GM23338 (cell line): ENCODE measurements at regions not wholly inside any gene's neighbourhood (a gene's known extent, or its start where the extent isn't known, plus 50 kb on each side); places are given as distances from the start of the nearest gene placed in this dataset.

ENCODE experiments used
- ATAC-seq: fragments of 200-7000 bp; cut with Tn5 transposase; 3 replicates; pipeline ENCODE4 v1.9.1; 2020
- DNase-seq: peaks from one replicate; pipeline ENCODE4 v3.0.0-alpha.2; 2015; ENCODE audit warnings: low spot score
- H2AFZ ChIP-seq: fragments of 200-600 bp; sonication (generic); 2 replicates; pipeline ENCODE4 v1.8.0; 2016; ENCODE audit warnings: antibody characterized with exemption, mild to moderate bottlenecking, moderate library complexity
- H3F3A ChIP-seq: fragments of 200-600 bp; sonication (generic); replicated peaks from 2 replicates; pipeline ENCODE4 v1.8.0; 2017; ENCODE audit warnings: antibody characterized with exemption, mixed run types, low read depth
- H3K27ac ChIP-seq: fragments of 200-600 bp; sonication (generic); 2 replicates; pipeline ENCODE4 v1.6.1; 2016; ENCODE audit warnings: low read depth
- H3K27me3 ChIP-seq: fragments of 200-600 bp; sonication (generic); 2 replicates; pipeline ENCODE4 v1.8.0; 2016; ENCODE audit warnings: mild to moderate bottlenecking, mixed run types, moderate library complexity; ENCODE audit not compliant: insufficient read depth
- H3K36me3 ChIP-seq: fragments of 200-600 bp; sonication (generic); 2 replicates; pipeline ENCODE4 v1.8.0; 2016; ENCODE audit warnings: mild to moderate bottlenecking; ENCODE audit not compliant: insufficient read depth
- H3K4me1 ChIP-seq: fragments of 200-600 bp; sonication (generic); 2 replicates; pipeline ENCODE4 v1.8.0; 2016; ENCODE audit warnings: mild to moderate bottlenecking, moderate library complexity; ENCODE audit not compliant: insufficient read depth
- H3K4me2 ChIP-seq: fragments of 200-600 bp; sonication (generic); 2 replicates; pipeline ENCODE4 v1.7.1; 2017; ENCODE audit warnings: mixed run types
- H3K4me3 ChIP-seq: fragments of 200-600 bp; sonication (generic); 2 replicates; pipeline ENCODE4 v1.6.1; 2016; ENCODE audit warnings: mixed run types
- H3K79me2 ChIP-seq: fragments of 200-600 bp; sonication (generic); replicated peaks from 2 replicates; pipeline ENCODE4 v1.8.0; 2017; ENCODE audit warnings: mild to moderate bottlenecking; ENCODE audit not compliant: insufficient read depth
- H3K9me2 ChIP-seq: fragments of 200-600 bp; sonication (generic); 2 replicates; pipeline ENCODE4 v1.8.0; 2017; ENCODE audit not compliant: insufficient read depth
- H4K20me1 ChIP-seq: fragments of 200-600 bp; sonication (generic); replicated peaks from 2 replicates; pipeline ENCODE4 v1.8.0; 2017; ENCODE audit warnings: mild to moderate bottlenecking; ENCODE audit not compliant: insufficient read depth
- H3K27ac Mint-ChIP-seq: 2 replicates; pipeline ENCODE4 v1.8.0; 2020; ENCODE audit warnings: inconsistent platforms, mild to moderate bottlenecking, moderate library complexity, mixed read lengths
- H3K27me3 Mint-ChIP-seq: 3 replicates; pipeline ENCODE4 v1.8.0; 2022; ENCODE audit warnings: low read depth, mild to moderate bottlenecking, moderate library complexity, mixed read lengths, inconsistent platforms; ENCODE audit not compliant: insufficient read depth, poor library complexity
- H3K36me3 Mint-ChIP-seq: 3 replicates; pipeline ENCODE4 v1.8.0; 2021; ENCODE audit warnings: low read depth, mild to moderate bottlenecking, inconsistent platforms, moderate library complexity, mixed read lengths
- H3K4me1 Mint-ChIP-seq: 3 replicates; pipeline ENCODE4 v1.8.0; 2020; ENCODE audit warnings: mild to moderate bottlenecking, inconsistent platforms, mixed read lengths
- H3K4me3 Mint-ChIP-seq: 3 replicates; pipeline ENCODE4 v1.8.0; 2021; ENCODE audit warnings: moderate library complexity, mild to moderate bottlenecking, inconsistent platforms, mixed read lengths
- H3K9me3 Mint-ChIP-seq: 3 replicates; pipeline ENCODE4 v1.8.0; 2020; ENCODE audit warnings: moderate library complexity, mild to moderate bottlenecking, inconsistent platforms, mixed read lengths
- CREB1 ChIP-seq: fragments of 250-450 bp; sonication (Bioruptor Pico); IDR thresholded peaks from 2 replicates; pipeline ENCODE4 v1.5.0; 2020; ENCODE audit warnings: low read depth, mild to moderate bottlenecking, moderate library complexity
- EZH2phosphoT487 ChIP-seq: fragments of 200-600 bp; sonication (generic); IDR thresholded peaks from one replicate; pipeline ENCODE4 v1.8.1; 2018; ENCODE audit warnings: antibody characterized with exemption; ENCODE audit not compliant: unreplicated experiment
- NANOG ChIP-seq: IDR thresholded peaks from 2 replicates; pipeline ENCODE4 v1.6.1; 2016; ENCODE audit warnings: antibody characterized with exemption, borderline replicate concordance
- ZNF331 ChIP-seq: fragments of 250-450 bp; sonication (Bioruptor Pico); IDR thresholded peaks from 2 replicates; pipeline ENCODE4 v1.5.0; 2020; ENCODE audit warnings: low read depth, mild to moderate bottlenecking, moderate library complexity
- TF ChIP-seq, protein P1 (sequence below), 2 experiments: fragments of 200-600 bp in 1 of 2; sonication (generic) in 1 of 2; conservative IDR thresholded peaks; 2 replicates each; pipeline versions ENCODE4 v1.5.1 to v1.6.1; 2016 to 2017; ENCODE audit warnings: antibody characterized with exemption in 2 of 2, low read depth in 2 of 2, mild to moderate bottlenecking in 2 of 2, moderate library complexity in 1 of 2
- TF ChIP-seq, protein P2 (sequence below): IDR thresholded peaks from one replicate; pipeline ENCODE4 v1.6.1; 2018; ENCODE audit warnings: antibody characterized with exemption; ENCODE audit not compliant: unreplicated experiment

DNA sequence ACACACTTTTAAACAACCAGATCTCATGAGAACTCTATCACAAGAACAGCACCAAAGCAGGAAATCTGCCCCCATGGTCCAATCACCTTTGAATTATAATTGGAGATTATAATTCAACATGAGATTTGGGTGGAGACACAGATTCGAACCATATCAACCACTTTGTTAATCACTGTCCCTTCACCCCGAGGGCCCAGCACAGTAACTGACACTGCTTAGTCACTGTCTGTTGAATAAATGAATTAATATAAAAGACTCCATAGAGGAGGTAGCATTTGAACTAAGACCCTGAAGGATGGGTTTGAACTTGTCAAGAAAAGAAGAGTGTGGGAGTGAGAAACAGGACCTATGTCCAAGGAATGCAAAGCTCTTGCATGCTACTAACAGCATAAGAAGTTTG, 276.4 kb downstream of the SHOX2 start (continued):
- TF ChIP-seq, protein P1, sequence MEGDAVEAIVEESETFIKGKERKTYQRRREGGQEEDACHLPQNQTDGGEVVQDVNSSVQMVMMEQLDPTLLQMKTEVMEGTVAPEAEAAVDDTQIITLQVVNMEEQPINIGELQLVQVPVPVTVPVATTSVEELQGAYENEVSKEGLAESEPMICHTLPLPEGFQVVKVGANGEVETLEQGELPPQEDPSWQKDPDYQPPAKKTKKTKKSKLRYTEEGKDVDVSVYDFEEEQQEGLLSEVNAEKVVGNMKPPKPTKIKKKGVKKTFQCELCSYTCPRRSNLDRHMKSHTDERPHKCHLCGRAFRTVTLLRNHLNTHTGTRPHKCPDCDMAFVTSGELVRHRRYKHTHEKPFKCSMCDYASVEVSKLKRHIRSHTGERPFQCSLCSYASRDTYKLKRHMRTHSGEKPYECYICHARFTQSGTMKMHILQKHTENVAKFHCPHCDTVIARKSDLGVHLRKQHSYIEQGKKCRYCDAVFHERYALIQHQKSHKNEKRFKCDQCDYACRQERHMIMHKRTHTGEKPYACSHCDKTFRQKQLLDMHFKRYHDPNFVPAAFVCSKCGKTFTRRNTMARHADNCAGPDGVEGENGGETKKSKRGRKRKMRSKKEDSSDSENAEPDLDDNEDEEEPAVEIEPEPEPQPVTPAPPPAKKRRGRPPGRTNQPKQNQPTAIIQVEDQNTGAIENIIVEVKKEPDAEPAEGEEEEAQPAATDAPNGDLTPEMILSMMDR (conservative IDR thresholded peaks at IDR 0.05; ENCODE audit: low read depth in 2 of 2), result no peak
- TF ChIP-seq CREB1, result no peak
- TF ChIP-seq, protein P2, sequence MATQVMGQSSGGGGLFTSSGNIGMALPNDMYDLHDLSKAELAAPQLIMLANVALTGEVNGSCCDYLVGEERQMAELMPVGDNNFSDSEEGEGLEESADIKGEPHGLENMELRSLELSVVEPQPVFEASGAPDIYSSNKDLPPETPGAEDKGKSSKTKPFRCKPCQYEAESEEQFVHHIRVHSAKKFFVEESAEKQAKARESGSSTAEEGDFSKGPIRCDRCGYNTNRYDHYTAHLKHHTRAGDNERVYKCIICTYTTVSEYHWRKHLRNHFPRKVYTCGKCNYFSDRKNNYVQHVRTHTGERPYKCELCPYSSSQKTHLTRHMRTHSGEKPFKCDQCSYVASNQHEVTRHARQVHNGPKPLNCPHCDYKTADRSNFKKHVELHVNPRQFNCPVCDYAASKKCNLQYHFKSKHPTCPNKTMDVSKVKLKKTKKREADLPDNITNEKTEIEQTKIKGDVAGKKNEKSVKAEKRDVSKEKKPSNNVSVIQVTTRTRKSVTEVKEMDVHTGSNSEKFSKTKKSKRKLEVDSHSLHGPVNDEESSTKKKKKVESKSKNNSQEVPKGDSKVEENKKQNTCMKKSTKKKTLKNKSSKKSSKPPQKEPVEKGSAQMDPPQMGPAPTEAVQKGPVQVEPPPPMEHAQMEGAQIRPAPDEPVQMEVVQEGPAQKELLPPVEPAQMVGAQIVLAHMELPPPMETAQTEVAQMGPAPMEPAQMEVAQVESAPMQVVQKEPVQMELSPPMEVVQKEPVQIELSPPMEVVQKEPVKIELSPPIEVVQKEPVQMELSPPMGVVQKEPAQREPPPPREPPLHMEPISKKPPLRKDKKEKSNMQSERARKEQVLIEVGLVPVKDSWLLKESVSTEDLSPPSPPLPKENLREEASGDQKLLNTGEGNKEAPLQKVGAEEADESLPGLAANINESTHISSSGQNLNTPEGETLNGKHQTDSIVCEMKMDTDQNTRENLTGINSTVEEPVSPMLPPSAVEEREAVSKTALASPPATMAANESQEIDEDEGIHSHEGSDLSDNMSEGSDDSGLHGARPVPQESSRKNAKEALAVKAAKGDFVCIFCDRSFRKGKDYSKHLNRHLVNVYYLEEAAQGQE, result no peak
- no peak for TF ChIP-seq NANOG
- no peak for TF ChIP-seq EZH2phosphoT487

DNA sequence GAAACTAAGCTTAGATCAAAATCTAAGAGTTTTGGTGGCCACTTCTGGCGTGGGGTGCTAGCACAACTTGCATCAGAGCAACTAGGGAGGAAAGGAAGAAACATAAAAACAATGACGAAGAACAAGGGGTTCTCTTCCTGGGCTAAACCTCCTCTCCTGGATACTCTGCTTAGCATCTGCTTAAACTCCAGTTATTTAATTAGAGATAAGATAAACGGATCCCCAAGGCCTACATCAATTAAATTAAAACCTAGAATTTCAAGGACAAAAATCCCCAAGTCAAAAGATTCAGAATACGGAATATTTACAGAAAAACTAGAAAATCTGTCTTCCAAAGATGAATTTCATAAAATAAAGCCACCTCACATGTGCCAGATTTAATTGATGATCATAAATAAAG, 281.9 kb downstream of the SHOX2 start:
- ATAC-seq (no peak), DNase-seq (no peak)
- Histone ChIP-seq H3K36me3 (no peaks in the 10 kb centered on the region), H3K79me2 (no peaks in the 10 kb centered on the region), H3K27me3 (no peaks in the 10 kb centered on the region), H3F3A (no peaks in the 10 kb centered on the region), H3K27ac (no peak overlapping the region), H4K20me1 (no peaks in the 10 kb centered on the region), H3K4me3 (no peak overlapping the region), H3K4me2 (no peak overlapping the region), H3K4me1 (peaks cover 6% of the 10 kb centered on the region), H3K9me2 (no peaks in the 10 kb centered on the region), H2AFZ (no peak overlapping the region)
- H3K9me3 Mint-ChIP-seq, result peaks cover 16% of the 10 kb centered on the region
- peaks cover 8% of the 10 kb centered on the region for H3K36me3 Mint-ChIP-seq
- H3K27ac Mint-ChIP-seq, result no peak overlapping the region
- no peaks in the 10 kb centered on the region for H3K27me3 Mint-ChIP-seq
- H3K4me3 Mint-ChIP-seq, result no peak overlapping the region
- peaks cover 8% of the 10 kb centered on the region for H3K4me1 Mint-ChIP-seq
- TF ChIP-seq, protein P1 (conservative IDR thresholded peaks at IDR 0.05; ENCODE audit: low read depth in 2 of 2), result no peak
- TF ChIP-seq ZNF331 (CRISPR knock-in tag) (no peak), NANOG (no peak)
- TF ChIP-seq, protein P2, result no peak
